ENCODE measurements at regions not wholly inside any gene's neighbourhood (a gene's known extent, or its start where the extent isn't known, plus 50 kb on each side); places are given as distances from the start of the nearest gene placed in this dataset.

DNA sequence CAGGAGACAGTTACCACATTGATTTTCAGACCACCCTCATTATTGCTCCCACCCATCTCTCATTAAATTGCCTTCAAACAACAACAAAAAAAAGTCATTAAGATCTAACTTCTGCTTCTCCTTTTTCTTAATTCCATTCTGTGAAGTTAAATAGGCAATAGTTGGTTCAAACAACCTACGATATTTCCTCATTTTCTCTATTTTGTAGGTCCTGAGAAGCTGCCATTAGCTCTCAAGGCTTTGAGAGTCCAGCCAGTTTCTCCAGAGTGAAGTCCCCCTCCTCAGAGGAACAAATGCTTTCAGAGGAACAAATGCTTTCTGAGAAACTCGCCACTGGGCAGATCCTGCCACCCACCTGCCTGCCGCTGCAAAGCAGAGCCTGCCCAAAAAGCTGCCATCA, 125.6 kb downstream of the ETS2 start:
- no peak overlapping the region for H2BK120ac ChIP-seq (ENCODE audit: low read depth, low read length, poor library complexity, severe bottlenecking)
- H3K23me2 ChIP-seq (ENCODE audit: insufficient read length, low read depth, low read length, poor library complexity, severe bottlenecking): no peaks in the 10 kb centered on the region
- no peak overlapping the region for H3K18ac ChIP-seq (ENCODE audit: insufficient read length, low read depth, low read length)
- peaks cover 0 to 8% (median 2%) of the 10 kb centered on the region in 3 experiments; a peak in 3 of 7 replicates for H3K36me3 Mint-ChIP-seq (ENCODE audit: insufficient read depth in 1 of 3, low read depth in 3 of 3)
- H4K20me1 ChIP-seq (ENCODE audit: control insufficient read depth, insufficient read depth, insufficient read length): no peaks in the 10 kb centered on the region
- H3K27me3 Mint-ChIP-seq (ENCODE audit: low read depth): no peaks in the 10 kb centered on the region; the same call in none of the 2 replicates
- no peak overlapping the region for H3T11ph ChIP-seq (ENCODE audit: low read length)
- H2BK20ac ChIP-seq (ENCODE audit: low read depth, low read length, poor library complexity, severe bottlenecking): no peak overlapping the region
- H3K4me1 Mint-ChIP-seq: no peaks in the 10 kb centered on the region
- DNase-seq: no peak
- no peaks in the 10 kb centered on the region for H3K4me1 ChIP-seq (ENCODE audit: insufficient read depth, low read length)
- H3K9me3 Mint-ChIP-seq: peaks cover 17 to 20% of the 10 kb centered on the region in 2 experiments
- H4K8ac ChIP-seq (replicated peaks; ENCODE audit: insufficient read length, low read depth, low read length): no peak overlapping the region
- no peak overlapping the region for H2AFZ ChIP-seq (ENCODE audit: low read length)
- H2BK5ac ChIP-seq (ENCODE audit: insufficient read length, low read length): no peak overlapping the region
- no peak overlapping the region for H3K27ac Mint-ChIP-seq
- no peak for TF ChIP-seq CTCF (conservative IDR thresholded peaks at IDR 0.05)
- no peak overlapping the region for H3K56ac ChIP-seq (ENCODE audit: insufficient read length, low read depth, low read length)
- H4K5ac ChIP-seq (ENCODE audit: insufficient read length, low read depth, low read length): no peak overlapping the region
- no peak overlapping the region for H3K9ac ChIP-seq (ENCODE audit: extremely low read depth, insufficient read length, low read length)
- WGBS (ENCODE audit: extremely low coverage, insufficient read length, low lambda C conversion rate): no CpG with 5 or more reads among the region's 3 CpGs
- no peak overlapping the region for H3K4me3 Mint-ChIP-seq
- H3K14ac ChIP-seq (ENCODE audit: insufficient read depth, low read length): no peak overlapping the region
- no peak overlapping the region for H2BK12ac ChIP-seq (ENCODE audit: insufficient read length, low read depth, low read length)
- H3K4ac ChIP-seq (ENCODE audit: low read depth, low read length): no peak overlapping the region
- no peak overlapping the region for H3K23ac ChIP-seq (ENCODE audit: insufficient read length, low read depth, low read length)
- H3K9me3 ChIP-seq (ENCODE audit: control insufficient read depth, low read depth, low read length): no peaks in the 10 kb centered on the region
- H4K91ac ChIP-seq (ENCODE audit: insufficient read length, low read depth, low read length): no peak overlapping the region
- H2AK5ac ChIP-seq (ENCODE audit: insufficient read length, low read length): no peak overlapping the region
- no peaks in the 10 kb centered on the region for H3K27me3 ChIP-seq (ENCODE audit: insufficient read depth, low read length)
- no peak overlapping the region for H3K27ac ChIP-seq (ENCODE audit: insufficient read length, low read depth, low read length)
- H3K4me2 ChIP-seq (ENCODE audit: insufficient read depth, insufficient read length, low read length): no peak overlapping the region
- H2BK15ac ChIP-seq (ENCODE audit: low read depth, low read length): no peak overlapping the region
- H3K79me1 ChIP-seq (ENCODE audit: insufficient read depth, low read depth, low read length, poor library complexity, severe bottlenecking): no peaks in the 10 kb centered on the region
- H3K79me2 ChIP-seq (ENCODE audit: insufficient read depth, low read length): no peaks in the 10 kb centered on the region
